Nephron progenitor cell (in vitro differentiated cells): ENCODE measurements at regions not wholly inside any gene's neighbourhood (a gene's known extent, or its start where the extent isn't known, plus 50 kb on each side); places are given as distances from the start of the nearest gene placed in this dataset.
"Not testable (repeated sequence)": the region's sequence is repeated elsewhere in the genome, so short reads cannot be mapped to it uniquely, and the experiment has no call there.

Experiments
- DNase-seq: peaks from one replicate; pipeline ENCODE4 v3.0.0; 2021
- H3K27ac Mint-ChIP-seq: 2 replicates; pipeline ENCODE4 v1.8.0; 2021; ENCODE audit warnings: mild to moderate bottlenecking, moderate library complexity, mixed read lengths
- H3K27me3 Mint-ChIP-seq: 2 replicates; pipeline ENCODE4 v1.8.0; 2021; ENCODE audit warnings: mild to moderate bottlenecking, low read depth, mixed read lengths; ENCODE audit not compliant: poor library complexity
- H3K36me3 Mint-ChIP-seq: 2 replicates; pipeline ENCODE4 v1.8.0; 2021; ENCODE audit warnings: low read depth, mixed read lengths
- H3K4me1 Mint-ChIP-seq: 2 replicates; pipeline ENCODE4 v1.8.0; 2021; ENCODE audit warnings: mixed read lengths
- H3K4me3 Mint-ChIP-seq: 2 replicates; pipeline ENCODE4 v1.8.0; 2021; ENCODE audit warnings: mild to moderate bottlenecking, moderate library complexity, mixed read lengths
- H3K9me3 Mint-ChIP-seq: 2 replicates; pipeline ENCODE4 v1.8.0; 2021; ENCODE audit warnings: mild to moderate bottlenecking, moderate library complexity, mixed read lengths
- TF ChIP-seq, protein P1 (sequence below): fragments of 200-600 bp; sonication (generic); IDR thresholded peaks from 2 replicates; pipeline ENCODE4 v1.5.0; 2021; ENCODE audit warnings: antibody characterized with exemption

DNA sequence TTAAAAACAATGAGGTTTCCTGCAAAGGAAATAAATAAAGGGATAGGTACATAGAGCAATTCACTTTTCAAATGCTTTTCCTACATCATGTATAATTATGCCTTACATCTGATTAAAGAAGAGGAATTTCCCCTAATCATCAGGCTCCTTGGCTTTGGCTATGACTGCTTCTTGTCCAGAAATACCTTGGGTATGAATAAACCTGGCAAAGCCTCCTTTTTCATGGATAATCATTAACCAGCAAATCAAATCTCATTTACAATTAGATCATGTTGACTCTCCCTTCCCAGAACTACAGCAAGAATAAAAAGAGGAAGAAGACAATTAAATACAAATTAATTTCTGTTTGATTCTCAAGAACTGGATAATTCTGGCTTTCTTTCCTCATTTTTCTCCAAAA, 58.0 kb upstream of the CD2AP start:
- no peak overlapping the region for H3K4me3 Mint-ChIP-seq
- H3K4me1 Mint-ChIP-seq: peaks cover 7% of the 10 kb centered on the region
- H3K27me3 Mint-ChIP-seq: no peaks in the 10 kb centered on the region
- DNase-seq: no peak
- no peaks in the 10 kb centered on the region for H3K36me3 Mint-ChIP-seq
- TF ChIP-seq, protein P1, sequence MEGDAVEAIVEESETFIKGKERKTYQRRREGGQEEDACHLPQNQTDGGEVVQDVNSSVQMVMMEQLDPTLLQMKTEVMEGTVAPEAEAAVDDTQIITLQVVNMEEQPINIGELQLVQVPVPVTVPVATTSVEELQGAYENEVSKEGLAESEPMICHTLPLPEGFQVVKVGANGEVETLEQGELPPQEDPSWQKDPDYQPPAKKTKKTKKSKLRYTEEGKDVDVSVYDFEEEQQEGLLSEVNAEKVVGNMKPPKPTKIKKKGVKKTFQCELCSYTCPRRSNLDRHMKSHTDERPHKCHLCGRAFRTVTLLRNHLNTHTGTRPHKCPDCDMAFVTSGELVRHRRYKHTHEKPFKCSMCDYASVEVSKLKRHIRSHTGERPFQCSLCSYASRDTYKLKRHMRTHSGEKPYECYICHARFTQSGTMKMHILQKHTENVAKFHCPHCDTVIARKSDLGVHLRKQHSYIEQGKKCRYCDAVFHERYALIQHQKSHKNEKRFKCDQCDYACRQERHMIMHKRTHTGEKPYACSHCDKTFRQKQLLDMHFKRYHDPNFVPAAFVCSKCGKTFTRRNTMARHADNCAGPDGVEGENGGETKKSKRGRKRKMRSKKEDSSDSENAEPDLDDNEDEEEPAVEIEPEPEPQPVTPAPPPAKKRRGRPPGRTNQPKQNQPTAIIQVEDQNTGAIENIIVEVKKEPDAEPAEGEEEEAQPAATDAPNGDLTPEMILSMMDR: no peak
- H3K9me3 Mint-ChIP-seq: no peaks in the 10 kb centered on the region
- H3K27ac Mint-ChIP-seq: no peak overlapping the region

DNA sequence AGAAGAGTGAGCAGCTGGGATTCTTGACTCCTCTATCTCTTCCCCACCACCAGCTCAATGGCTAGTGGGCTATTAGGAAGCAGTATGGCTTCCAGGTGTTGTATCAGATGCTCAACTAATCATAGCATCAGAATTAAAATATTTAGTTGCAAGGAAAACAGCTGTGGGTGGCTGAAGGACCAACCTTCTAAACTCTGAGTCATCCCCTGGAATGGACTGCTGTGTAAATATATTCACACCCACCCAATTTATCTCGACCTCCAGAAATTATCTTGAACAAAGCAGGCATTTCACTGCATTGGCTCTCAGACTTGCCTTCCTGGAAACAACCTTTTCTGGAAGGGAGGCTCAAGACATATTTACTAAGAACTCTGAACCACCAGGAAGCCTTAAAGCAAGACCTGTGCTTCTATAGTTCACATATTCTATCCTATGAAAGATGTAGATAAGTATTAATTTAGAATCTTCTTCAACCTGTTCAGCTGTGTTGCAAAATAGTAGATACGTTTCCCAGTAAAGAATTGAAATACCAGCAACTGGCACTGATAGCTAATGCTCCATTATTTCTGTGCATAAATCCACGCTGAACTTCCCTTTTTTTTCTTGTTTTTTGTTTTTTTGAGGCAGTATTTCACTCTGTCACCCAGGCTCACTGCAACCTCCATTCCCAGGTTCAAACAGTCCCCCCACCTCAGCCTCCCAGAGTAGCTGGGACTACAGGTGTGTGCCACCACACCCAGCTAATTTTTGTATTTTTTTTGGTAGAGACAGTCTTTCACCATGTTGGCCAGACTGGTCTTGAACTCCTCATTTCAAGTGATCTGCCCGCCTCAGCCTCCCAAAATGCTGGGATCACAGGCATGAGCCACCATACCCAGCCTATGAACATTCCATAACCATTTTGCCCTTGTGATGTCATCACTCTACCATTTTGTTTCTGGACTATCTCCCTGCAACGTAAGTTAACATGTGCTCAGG, 56.9 kb upstream of the CD2AP start:
- TF ChIP-seq, protein P1: no peak
- H3K4me3 Mint-ChIP-seq: no peak overlapping the region
- no peaks in the 10 kb centered on the region for H3K9me3 Mint-ChIP-seq
- DNase-seq: no peak
- no peaks in the 10 kb centered on the region for H3K4me1 Mint-ChIP-seq
- H3K27me3 Mint-ChIP-seq: peaks cover 3% of the 10 kb centered on the region
- no peak overlapping the region for H3K27ac Mint-ChIP-seq
- H3K36me3 Mint-ChIP-seq: no peaks in the 10 kb centered on the region

DNA sequence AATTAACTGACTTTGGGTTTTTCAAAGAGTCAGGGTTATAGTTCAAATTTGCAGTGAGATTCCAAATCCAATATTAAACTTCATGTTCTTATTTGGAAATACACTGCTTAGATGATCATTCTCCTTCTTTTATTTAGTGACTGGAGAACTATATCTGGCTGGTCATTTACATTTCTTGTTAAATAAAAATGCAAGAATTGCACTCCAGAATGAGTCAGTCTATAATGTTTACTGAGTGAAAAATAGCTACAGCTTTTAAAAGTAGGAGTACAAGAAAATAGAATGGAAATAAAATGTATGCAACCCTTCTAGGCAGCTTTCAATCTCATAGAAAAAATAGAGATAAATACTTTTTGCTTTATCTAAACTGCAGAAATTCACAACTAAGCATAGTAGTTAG, 54.5 kb upstream of the CD2AP start:
- Mint-ChIP-seq H3K4me3 (no peak overlapping the region), H3K27ac (no peak overlapping the region), H3K4me1 (no peaks in the 10 kb centered on the region), H3K9me3 (peaks cover 4% of the 10 kb centered on the region), H3K36me3 (no peaks in the 10 kb centered on the region), H3K27me3 (peaks cover 3% of the 10 kb centered on the region)
- TF ChIP-seq, protein P1: no peak
- no peak for DNase-seq

DNA sequence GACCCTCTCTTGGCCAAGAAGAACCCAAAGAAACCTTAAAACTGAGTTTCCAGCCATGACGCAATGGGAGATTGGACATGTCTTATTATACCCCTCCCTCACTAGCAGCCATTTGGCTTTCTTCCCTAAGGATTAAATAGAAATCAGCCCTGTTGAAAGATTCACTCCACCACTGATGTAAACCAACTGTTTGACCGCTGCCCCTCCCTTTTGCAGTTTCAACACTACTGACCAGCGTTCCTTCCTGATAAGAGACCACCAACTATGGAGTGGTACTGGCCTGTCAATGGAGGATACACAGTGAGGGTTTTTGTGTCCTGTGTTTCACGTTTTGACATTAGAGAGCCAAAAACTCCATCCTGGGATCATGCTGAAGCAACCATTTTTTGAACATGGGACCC, 53.2 kb upstream of the CD2AP start:
- Mint-ChIP-seq H3K9me3 (peaks cover 10% of the 10 kb centered on the region), H3K36me3 (no peaks in the 10 kb centered on the region), H3K4me3 (no peak overlapping the region), H3K27ac (no peak overlapping the region), H3K4me1 (no peaks in the 10 kb centered on the region), H3K27me3 (peaks cover 3% of the 10 kb centered on the region)
- TF ChIP-seq, protein P1: no peak
- no peak for DNase-seq

DNA sequence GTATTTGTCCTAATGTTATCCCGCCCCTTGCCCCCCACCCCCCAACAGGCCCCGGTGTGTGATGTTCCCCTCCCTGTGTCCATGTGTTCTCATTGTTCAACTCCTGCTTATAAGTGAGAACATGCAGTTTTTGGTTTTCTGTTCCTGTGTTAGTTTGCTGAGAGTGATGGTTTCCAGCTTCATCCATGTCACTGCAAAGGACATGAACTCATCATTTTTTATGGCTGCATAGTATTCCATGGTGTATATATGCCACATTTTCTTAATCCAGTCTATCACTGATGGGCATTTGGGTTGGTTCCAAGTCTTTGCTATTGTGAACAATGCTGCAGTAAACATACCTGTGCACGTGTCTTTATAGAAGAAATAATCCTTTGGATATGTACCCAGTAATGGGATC, 51.9 kb upstream of the CD2AP start:
- H3K36me3 Mint-ChIP-seq, H3K27ac Mint-ChIP-seq, H3K4me3 Mint-ChIP-seq, H3K4me1 Mint-ChIP-seq, DNase-seq, H3K27me3 Mint-ChIP-seq: not testable (repeated sequence)
- peaks cover 20% of the 10 kb centered on the region for H3K9me3 Mint-ChIP-seq

DNA sequence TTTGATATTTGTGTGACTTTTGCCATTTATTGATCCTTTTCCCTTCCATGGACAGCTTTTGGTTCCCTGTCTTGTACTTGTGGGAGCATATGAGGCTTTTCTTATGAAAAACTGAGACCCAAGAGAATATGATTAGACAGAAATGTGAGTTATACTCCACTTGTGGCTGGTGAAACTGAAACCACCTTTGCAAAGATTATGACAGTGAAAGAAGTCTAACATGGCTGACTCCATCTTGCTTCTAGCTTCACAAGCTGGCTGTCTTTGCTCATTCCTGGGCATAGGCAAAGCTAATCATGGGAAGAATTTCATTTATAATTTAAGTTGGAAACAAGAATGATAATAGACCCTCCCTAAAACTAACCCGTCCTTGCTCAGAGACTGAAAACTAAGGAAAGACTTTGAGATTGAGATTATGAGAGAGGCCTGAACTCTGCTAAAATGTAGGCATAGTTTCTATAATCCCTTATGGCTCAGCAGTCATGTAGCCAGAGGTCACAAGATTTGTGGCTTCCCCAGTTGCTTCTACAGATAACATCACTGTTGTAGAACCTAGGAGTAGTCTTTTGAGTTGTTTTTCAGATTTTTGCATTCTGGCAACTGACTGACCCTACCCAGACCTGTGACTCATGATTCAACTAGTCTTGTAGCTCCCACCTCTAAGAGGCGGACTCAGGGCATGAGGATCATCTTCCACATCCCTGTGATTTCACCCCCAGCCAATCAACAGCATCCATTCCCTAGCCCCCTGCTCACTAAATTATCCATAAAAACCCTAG, 50.9 kb upstream of the CD2AP start:
- no peaks in the 10 kb centered on the region for H3K36me3 Mint-ChIP-seq
- H3K27me3 Mint-ChIP-seq: peaks cover 3% of the 10 kb centered on the region
- TF ChIP-seq, protein P1: no peak
- peaks cover 23% of the 10 kb centered on the region for H3K9me3 Mint-ChIP-seq
- H3K27ac Mint-ChIP-seq: no peak overlapping the region
- DNase-seq: no peak
- no peak overlapping the region for H3K4me3 Mint-ChIP-seq
- no peaks in the 10 kb centered on the region for H3K4me1 Mint-ChIP-seq
